HepG2 (cell line): ENCODE measurements at regions not wholly inside any gene's neighbourhood (a gene's known extent, or its start where the extent isn't known, plus 50 kb on each side); places are given as distances from the start of the nearest gene placed in this dataset.

Source experiments
- EZH2 ChIP-seq: conservative IDR thresholded peaks from 2 replicates; pipeline ENCODE4 v1.6.1; 2012; ENCODE audit warnings: mild to moderate bottlenecking, low read depth, low read length, moderate library complexity
- IRF2 ChIP-seq: IDR thresholded peaks from 2 replicates; pipeline ENCODE4 v1.6.1; 2018; ENCODE audit warnings: missing genetic modification reagents, missing compliant biosample characterization
- SIN3B ChIP-seq: fragments of 150-350 bp; IDR thresholded peaks from 2 replicates; pipeline ENCODE4 v1.6.1; 2014; ENCODE audit warnings: low read length
- TAF15 ChIP-seq: fragments of 200-400 bp; formaldehyde crosslinking; IDR thresholded peaks from one replicate; pipeline ENCODE4 v1.6.1; 2018; ENCODE audit warnings: mild to moderate bottlenecking, low read depth, low read length; ENCODE audit not compliant: poor library complexity, severe bottlenecking
- ZBTB7A ChIP-seq: sonication (generic); formaldehyde crosslinking; IDR thresholded peaks from 2 replicates; pipeline ENCODE4 v1.8.0; 2022; ENCODE audit warnings: mild to moderate bottlenecking, missing genetic modification reagents
- ZNF333 ChIP-seq: sonication (generic); formaldehyde crosslinking; IDR thresholded peaks from 2 replicates; pipeline ENCODE4 v1.4.0; 2020; ENCODE audit warnings: mild to moderate bottlenecking, missing genetic modification reagents, borderline replicate concordance
- ZNF44 ChIP-seq: sonication (generic); formaldehyde crosslinking; IDR thresholded peaks from 2 replicates; pipeline ENCODE4 v1.5.1; 2020; ENCODE audit warnings: mild to moderate bottlenecking, missing genetic modification reagents
- ZNF563 ChIP-seq: sonication (generic); formaldehyde crosslinking; IDR thresholded peaks from 2 replicates; pipeline ENCODE4 v1.8.0; 2022; ENCODE audit warnings: mild to moderate bottlenecking, moderate library complexity, missing genetic modification reagents
- ZNF607 ChIP-seq: sonication (generic); formaldehyde crosslinking; IDR thresholded peaks from 2 replicates; pipeline ENCODE4 v1.5.1; 2020; ENCODE audit warnings: missing genetic modification reagents, mild to moderate bottlenecking, borderline replicate concordance
- ZNF777 ChIP-seq: sonication (generic); formaldehyde crosslinking; IDR thresholded peaks from 2 replicates; pipeline ENCODE4 v1.4.0; 2020; ENCODE audit warnings: missing genetic modification reagents
- TF ChIP-seq, protein P1 (sequence below): sonication (generic); formaldehyde crosslinking; IDR thresholded peaks from 2 replicates; pipeline ENCODE4 v1.5.0; 2020; ENCODE audit warnings: mild to moderate bottlenecking, missing genetic modification reagents, moderate library complexity
- TF ChIP-seq, protein P2 (sequence below): conservative IDR thresholded peaks from 2 replicates; pipeline ENCODE4 v1.6.1; 2018; ENCODE audit warnings: missing genetic modification reagents
- TF ChIP-seq, protein P3 (sequence below): sonication (generic); formaldehyde crosslinking; IDR thresholded peaks from 2 replicates; pipeline ENCODE4 v1.4.0; 2020; ENCODE audit warnings: missing genetic modification reagents

DNA sequence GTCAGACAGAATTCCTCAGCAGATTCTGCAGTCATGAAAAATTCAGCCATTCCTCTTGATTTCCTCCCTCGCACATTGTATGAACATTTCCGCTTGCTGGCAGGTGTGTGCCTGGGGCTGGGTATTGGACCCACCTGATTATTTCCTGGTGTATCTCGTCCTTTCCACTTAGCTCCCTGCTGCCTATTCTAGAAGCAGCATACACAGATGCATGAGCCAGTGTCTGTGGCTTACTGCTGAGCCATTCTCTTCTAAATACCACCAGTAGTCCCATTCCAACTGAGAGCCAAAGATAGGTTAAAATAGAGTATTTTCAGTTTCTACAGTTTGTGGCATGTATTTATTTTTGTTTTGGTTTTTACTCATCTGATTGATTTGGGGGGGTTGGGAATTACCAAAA is 270.1 kb upstream of the AKR1E2 start:
- TF ChIP-seq, protein P1, sequence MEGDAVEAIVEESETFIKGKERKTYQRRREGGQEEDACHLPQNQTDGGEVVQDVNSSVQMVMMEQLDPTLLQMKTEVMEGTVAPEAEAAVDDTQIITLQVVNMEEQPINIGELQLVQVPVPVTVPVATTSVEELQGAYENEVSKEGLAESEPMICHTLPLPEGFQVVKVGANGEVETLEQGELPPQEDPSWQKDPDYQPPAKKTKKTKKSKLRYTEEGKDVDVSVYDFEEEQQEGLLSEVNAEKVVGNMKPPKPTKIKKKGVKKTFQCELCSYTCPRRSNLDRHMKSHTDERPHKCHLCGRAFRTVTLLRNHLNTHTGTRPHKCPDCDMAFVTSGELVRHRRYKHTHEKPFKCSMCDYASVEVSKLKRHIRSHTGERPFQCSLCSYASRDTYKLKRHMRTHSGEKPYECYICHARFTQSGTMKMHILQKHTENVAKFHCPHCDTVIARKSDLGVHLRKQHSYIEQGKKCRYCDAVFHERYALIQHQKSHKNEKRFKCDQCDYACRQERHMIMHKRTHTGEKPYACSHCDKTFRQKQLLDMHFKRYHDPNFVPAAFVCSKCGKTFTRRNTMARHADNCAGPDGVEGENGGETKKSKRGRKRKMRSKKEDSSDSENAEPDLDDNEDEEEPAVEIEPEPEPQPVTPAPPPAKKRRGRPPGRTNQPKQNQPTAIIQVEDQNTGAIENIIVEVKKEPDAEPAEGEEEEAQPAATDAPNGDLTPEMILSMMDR (CRISPR knock-in tag): no peak
- TF ChIP-seq ZNF44 (CRISPR knock-in tag) (no peak), ZNF607 (no peak), ZNF563 (CRISPR knock-in tag) (no peak), SIN3B (no peak), ZNF777 (CRISPR knock-in tag) (no peak), EZH2 (no peak), IRF2 (CRISPR knock-in tag) (no peak), TAF15 (no peak), ZNF333 (CRISPR knock-in tag) (no peak), ZBTB7A (CRISPR knock-in tag) (no peak)
- TF ChIP-seq, protein P2, sequence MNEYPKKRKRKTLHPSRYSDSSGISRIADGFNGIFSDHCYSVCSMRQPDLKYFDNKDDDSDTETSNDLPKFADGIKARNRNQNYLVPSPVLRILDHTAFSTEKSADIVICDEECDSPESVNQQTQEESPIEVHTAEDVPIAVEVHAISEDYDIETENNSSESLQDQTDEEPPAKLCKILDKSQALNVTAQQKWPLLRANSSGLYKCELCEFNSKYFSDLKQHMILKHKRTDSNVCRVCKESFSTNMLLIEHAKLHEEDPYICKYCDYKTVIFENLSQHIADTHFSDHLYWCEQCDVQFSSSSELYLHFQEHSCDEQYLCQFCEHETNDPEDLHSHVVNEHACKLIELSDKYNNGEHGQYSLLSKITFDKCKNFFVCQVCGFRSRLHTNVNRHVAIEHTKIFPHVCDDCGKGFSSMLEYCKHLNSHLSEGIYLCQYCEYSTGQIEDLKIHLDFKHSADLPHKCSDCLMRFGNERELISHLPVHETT: no peak
- TF ChIP-seq, protein P3, sequence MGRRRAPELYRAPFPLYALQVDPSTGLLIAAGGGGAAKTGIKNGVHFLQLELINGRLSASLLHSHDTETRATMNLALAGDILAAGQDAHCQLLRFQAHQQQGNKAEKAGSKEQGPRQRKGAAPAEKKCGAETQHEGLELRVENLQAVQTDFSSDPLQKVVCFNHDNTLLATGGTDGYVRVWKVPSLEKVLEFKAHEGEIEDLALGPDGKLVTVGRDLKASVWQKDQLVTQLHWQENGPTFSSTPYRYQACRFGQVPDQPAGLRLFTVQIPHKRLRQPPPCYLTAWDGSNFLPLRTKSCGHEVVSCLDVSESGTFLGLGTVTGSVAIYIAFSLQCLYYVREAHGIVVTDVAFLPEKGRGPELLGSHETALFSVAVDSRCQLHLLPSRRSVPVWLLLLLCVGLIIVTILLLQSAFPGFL (CRISPR knock-in tag): no peak
